Muscle layer of colon (tissue), 2 donors: ENCODE measurements at regions not wholly inside any gene's neighbourhood (a gene's known extent, or its start where the extent isn't known, plus 50 kb on each side); places are given as distances from the start of the nearest gene placed in this dataset.

Experiments
- H3K27ac ChIP-seq: one replicate; pipeline ENCODE4 v1.7.0; 2013; ENCODE audit warnings: low read depth, mild to moderate bottlenecking, low read length, moderate library complexity
- H3K27me3 ChIP-seq, 2 donors: one replicate each; pipeline ENCODE4 v1.7.0; 2013; ENCODE audit warnings: low read length in 2 of 2, mild to moderate bottlenecking in 2 of 2; ENCODE audit not compliant: insufficient read depth in 2 of 2, control insufficient read depth in 1 of 2
- H3K36me3 ChIP-seq: one replicate; pipeline ENCODE4 v1.7.0; 2013; ENCODE audit warnings: mild to moderate bottlenecking, low read length; ENCODE audit not compliant: insufficient read depth
- H3K4me1 ChIP-seq: one replicate; pipeline ENCODE4 v1.7.0; 2013; ENCODE audit warnings: mild to moderate bottlenecking, low read length; ENCODE audit not compliant: insufficient read depth
- H3K4me3 ChIP-seq, 2 donors: one replicate each; pipeline ENCODE4 v1.7.0; 2013; ENCODE audit warnings: low read length in 2 of 2, low read depth in 1 of 2, mild to moderate bottlenecking in 1 of 2, moderate library complexity in 1 of 2
- H3K9ac ChIP-seq: one replicate; pipeline ENCODE4 v1.7.0; 2013; ENCODE audit warnings: low read length
- H3K9me3 ChIP-seq: one replicate; pipeline ENCODE4 v1.7.0; 2013; ENCODE audit warnings: mild to moderate bottlenecking, low read length
- donor health status: abdominal sarcoma.
- donor health status: Adenocarcinoma of cecum.

GRCh38 chr1:42034426-42034825 is 115.7 kb upstream of the HIVEP3 start:
- Histone ChIP-seq H3K9me3 (no peaks in the 10 kb centered on the region), H3K4me1 (peaks cover 11% of the 10 kb centered on the region), H3K27ac (no peak overlapping the region), H3K27me3 (no peaks in the 10 kb centered on the region), H3K36me3 (no peaks in the 10 kb centered on the region), H3K4me3 (peak overlapping the region; percentile 73 to 88), H3K9ac (peak overlapping the region; percentile 17)

- Histone ChIP-seq H3K9ac (no peak overlapping the region), H3K27ac (no peak overlapping the region), H3K27me3 (no peaks in the 10 kb centered on the region), H3K4me1 (peaks cover 11% of the 10 kb centered on the region), H3K36me3 (no peaks in the 10 kb centered on the region), H3K9me3 (no peaks in the 10 kb centered on the region), H3K4me3 (no peak overlapping the region)
These were observed 114.9 kb upstream of the HIVEP3 start for GRCh38 chr1:42033629-42034028.

DNA sequence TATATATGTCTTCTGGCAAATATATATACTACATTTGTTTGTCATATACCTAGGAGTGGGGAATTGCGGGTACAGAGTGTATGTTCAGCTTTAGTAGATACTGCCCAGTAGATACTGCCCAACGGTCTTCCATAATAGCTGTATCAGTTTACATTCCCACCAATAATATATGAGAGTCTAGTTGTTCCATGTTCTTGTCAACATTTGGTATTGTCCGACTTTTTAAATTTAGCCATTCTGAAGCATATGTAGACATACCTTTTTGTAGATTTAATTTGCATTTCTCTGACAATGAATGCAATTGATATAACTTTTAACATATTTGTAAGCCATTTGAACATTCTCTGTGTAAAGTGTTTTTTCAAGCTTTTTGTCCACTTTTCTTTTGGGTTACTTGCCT is 99.0 kb upstream of the HIVEP3 start:
- Histone ChIP-seq H3K4me3 (no peak overlapping the region), H3K9me3 (no peaks in the 10 kb centered on the region), H3K27ac (no peak overlapping the region), H3K4me1 (no peaks in the 10 kb centered on the region), H3K9ac (no peak overlapping the region), H3K27me3 (no peaks in the 10 kb centered on the region), H3K36me3 (no peaks in the 10 kb centered on the region)

- Histone ChIP-seq H3K27me3 (no peaks in the 10 kb centered on the region), H3K4me3 (no peak overlapping the region), H3K9me3 (no peaks in the 10 kb centered on the region), H3K4me1 (no peaks in the 10 kb centered on the region), H3K36me3 (no peaks in the 10 kb centered on the region), H3K9ac (no peak overlapping the region), H3K27ac (no peak overlapping the region)
These were observed 98.5 kb upstream of the HIVEP3 start for GRCh38 chr1:42017259-42017658.

- Histone ChIP-seq H3K27me3 (no peaks in the 10 kb centered on the region), H3K9ac (no peak overlapping the region), H3K36me3 (no peaks in the 10 kb centered on the region), H3K4me3 (no peak overlapping the region), H3K4me1 (no peaks in the 10 kb centered on the region), H3K9me3 (no peaks in the 10 kb centered on the region), H3K27ac (no peak overlapping the region)
These were observed 96.1 kb upstream of the HIVEP3 start for GRCh38 chr1:42014823-42015222.

DNA sequence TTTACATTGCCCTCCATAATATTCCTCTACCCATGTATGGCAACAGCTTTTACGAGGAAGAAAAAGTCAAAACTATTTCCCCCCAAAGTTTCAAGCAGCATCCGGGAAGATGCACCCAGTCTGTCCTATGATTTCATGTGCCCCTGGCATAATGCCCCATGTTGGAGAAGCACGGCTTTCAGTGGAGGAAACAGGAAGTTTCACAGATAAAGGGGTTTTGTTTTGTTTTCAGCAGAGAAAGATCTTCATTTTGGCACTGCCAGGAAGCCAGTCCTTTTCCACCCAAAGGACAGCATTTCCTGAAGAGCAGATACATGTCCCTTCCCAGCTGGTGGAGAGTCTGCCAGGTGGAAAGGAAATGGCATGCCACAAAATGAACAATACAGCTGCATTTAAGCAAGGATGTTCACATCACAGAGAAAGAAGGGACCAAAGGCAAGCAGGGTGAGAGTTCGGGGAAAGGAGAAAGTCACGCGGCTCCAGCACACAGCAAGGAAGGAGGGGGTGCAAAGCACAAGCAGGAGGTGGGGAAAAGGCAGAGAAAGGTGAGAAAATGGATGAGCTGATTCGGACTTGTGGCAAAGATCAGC is 95.3 kb upstream of the HIVEP3 start:
- no peaks in the 10 kb centered on the region for H3K4me1 ChIP-seq
- no peaks in the 10 kb centered on the region for H3K27me3 ChIP-seq
- no peak overlapping the region for H3K27ac ChIP-seq
- H3K9ac ChIP-seq: no peak overlapping the region
- no peaks in the 10 kb centered on the region for H3K9me3 ChIP-seq
- no peak overlapping the region for H3K4me3 ChIP-seq
- H3K36me3 ChIP-seq: no peaks in the 10 kb centered on the region

GRCh38 chr1:42012852-42013251 is 94.1 kb upstream of the HIVEP3 start:
- no peaks in the 10 kb centered on the region for H3K9me3 ChIP-seq

DNA sequence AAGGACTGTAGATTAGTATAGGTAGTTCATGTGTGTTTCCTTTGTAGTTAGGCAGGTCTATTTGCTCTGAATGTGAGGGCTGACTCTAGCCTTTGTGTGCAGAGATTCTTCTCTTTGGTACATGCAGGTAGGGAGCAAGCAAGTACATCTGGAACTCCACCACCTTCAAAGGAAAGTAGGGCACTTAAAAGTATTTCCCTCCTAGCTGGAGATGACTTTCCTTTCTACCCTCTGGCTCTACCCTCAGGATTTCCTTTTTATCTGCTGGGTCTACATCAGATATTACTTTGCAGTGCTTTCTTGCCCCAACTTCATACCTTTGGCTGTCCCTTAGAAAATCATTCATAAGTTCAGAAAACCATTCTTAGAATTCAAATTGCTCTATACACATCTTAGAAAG is 91.7 kb upstream of the HIVEP3 start:
- no peaks in the 10 kb centered on the region for H3K9me3 ChIP-seq
- no peaks in the 10 kb centered on the region for H3K4me1 ChIP-seq
- H3K27me3 ChIP-seq: no peaks in the 10 kb centered on the region
- no peak overlapping the region for H3K9ac ChIP-seq
- H3K36me3 ChIP-seq: no peaks in the 10 kb centered on the region
- no peak overlapping the region for H3K4me3 ChIP-seq
- no peak overlapping the region for H3K27ac ChIP-seq

More at GRCh38 chr1:42012852-42013251, 94.1 kb upstream of the HIVEP3 start:
- Histone ChIP-seq H3K27ac (no peak overlapping the region), H3K9ac (no peak overlapping the region), H3K4me1 (no peaks in the 10 kb centered on the region), H3K36me3 (no peaks in the 10 kb centered on the region), H3K27me3 (no peaks in the 10 kb centered on the region), H3K4me3 (no peak overlapping the region)

GRCh38 chr1:42008264-42008663 is 89.5 kb upstream of the HIVEP3 start:
- H3K4me3 ChIP-seq: no peak overlapping the region
- H3K9me3 ChIP-seq: no peaks in the 10 kb centered on the region
- H3K36me3 ChIP-seq: no peaks in the 10 kb centered on the region
- no peak overlapping the region for H3K27ac ChIP-seq
- H3K4me1 ChIP-seq: no peaks in the 10 kb centered on the region
- no peak overlapping the region for H3K9ac ChIP-seq
- H3K27me3 ChIP-seq: no peaks in the 10 kb centered on the region

- H3K27me3 ChIP-seq: no peaks in the 10 kb centered on the region
- H3K27ac ChIP-seq: no peak overlapping the region
These were observed 88.1 kb upstream of the HIVEP3 start for GRCh38 chr1:42006836-42007235.

DNA sequence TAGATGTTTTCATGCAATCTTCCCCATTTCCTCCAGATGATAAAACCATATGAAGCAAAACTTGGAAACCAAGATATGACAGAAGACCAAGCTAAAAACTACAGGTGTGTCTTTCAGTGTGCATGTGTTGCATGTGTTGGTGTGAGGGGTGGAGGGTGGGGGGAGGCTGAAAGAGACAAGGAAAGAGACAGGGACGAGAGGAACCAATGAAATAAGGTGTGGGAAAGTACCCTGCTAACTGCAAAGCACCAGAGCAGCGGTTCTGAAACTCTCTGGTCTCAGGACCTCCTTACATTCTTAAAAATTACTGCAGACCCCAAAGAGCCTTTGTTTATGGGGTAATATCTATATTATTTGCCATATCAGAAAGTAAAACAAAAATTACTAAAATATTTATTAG is 87.4 kb upstream of the HIVEP3 start:
- Histone ChIP-seq H3K27me3 (no peaks in the 10 kb centered on the region), H3K9me3 (no peaks in the 10 kb centered on the region), H3K9ac (no peak overlapping the region), H3K4me1 (no peaks in the 10 kb centered on the region), H3K36me3 (no peaks in the 10 kb centered on the region), H3K4me3 (no peak overlapping the region), H3K27ac (no peak overlapping the region)

More at GRCh38 chr1:42006836-42007235, 88.1 kb upstream of the HIVEP3 start:
- Histone ChIP-seq H3K9ac (no peak overlapping the region), H3K36me3 (no peaks in the 10 kb centered on the region), H3K4me1 (no peaks in the 10 kb centered on the region), H3K9me3 (no peaks in the 10 kb centered on the region), H3K4me3 (no peak overlapping the region)

DNA sequence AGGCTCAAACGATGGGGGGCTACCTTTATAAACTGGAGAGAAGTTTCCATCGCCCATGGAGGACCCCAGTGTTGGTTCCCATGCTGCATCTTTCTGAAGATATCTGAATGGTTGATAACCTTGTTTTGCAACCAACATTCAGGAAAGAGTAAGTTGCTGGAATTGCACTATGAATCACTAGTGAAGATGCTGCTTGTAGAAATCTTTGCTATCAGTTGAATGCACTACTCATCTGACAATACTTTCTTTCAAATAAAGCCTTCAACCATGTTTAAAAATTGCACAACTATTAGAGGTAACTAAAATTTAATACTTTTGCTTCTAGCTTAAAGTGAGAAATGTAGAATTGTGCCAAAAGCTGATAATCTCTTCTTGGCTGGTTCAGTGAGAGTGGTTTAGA is 86.8 kb upstream of the HIVEP3 start:
- Histone ChIP-seq H3K27me3 (no peaks in the 10 kb centered on the region), H3K36me3 (no peaks in the 10 kb centered on the region), H3K9me3 (no peaks in the 10 kb centered on the region), H3K4me1 (no peaks in the 10 kb centered on the region), H3K4me3 (no peak overlapping the region), H3K9ac (no peak overlapping the region), H3K27ac (no peak overlapping the region)
